Skeletal muscle cell (primary cell): ENCODE measurements at regions not wholly inside any gene's neighbourhood (a gene's known extent, or its start where the extent isn't known, plus 50 kb on each side); places are given as distances from the start of the nearest gene placed in this dataset.
"Not testable (repeated sequence)": the region's sequence is repeated elsewhere in the genome, so short reads cannot be mapped to it uniquely, and the experiment has no call there.

ENCODE experiments used
- DNase-seq: peaks from one replicate; pipeline ENCODE4 v3.0.0-alpha.2; 2010; ENCODE audit warnings: low read depth
- H3K4me3 ChIP-seq: 2 replicates; pipeline ENCODE4 v1.5.1; 2011; ENCODE audit warnings: low read depth, mild to moderate bottlenecking, control low read depth, low read length, moderate library complexity

- H3K4me3 ChIP-seq, result no peak overlapping the region
- DNase-seq, result no peak
These were observed 55.2 kb upstream of the MDM1 start for GRCh38 chr12:68387338-68387737.

GRCh38 chr12:68389305-68389704 lies 57.1 kb upstream of the MDM1 start:
- no peak for DNase-seq

GRCh38 chr12:68391937-68392336 lies 59.8 kb upstream of the MDM1 start:
- DNase-seq, result no peak
- no peak overlapping the region for H3K4me3 ChIP-seq

More at GRCh38 chr12:68389305-68389704, 57.1 kb upstream of the MDM1 start:
- no peak overlapping the region for H3K4me3 ChIP-seq

- DNase-seq, result no peak
- H3K4me3 ChIP-seq, result no peak overlapping the region
These were observed 60.2 kb upstream of the MDM1 start for GRCh38 chr12:68392376-68392775.

- H3K4me3 ChIP-seq, result no peak overlapping the region
- no peak for DNase-seq
These were observed 61.3 kb upstream of the MDM1 start for GRCh38 chr12:68393417-68393816.

GRCh38 chr12:68397566-68398158 lies 65.5 kb upstream of the MDM1 start:
- no peak overlapping the region for H3K4me3 ChIP-seq
- no peak for DNase-seq

- not testable (repeated sequence) for DNase-seq, H3K4me3 ChIP-seq
These were observed 66.5 kb upstream of the MDM1 start for GRCh38 chr12:68398689-68399088.

- H3K4me3 ChIP-seq, result no peak overlapping the region
- DNase-seq, result no peak
These were observed 68.2 kb upstream of the MDM1 start for GRCh38 chr12:68400226-68400829.

- DNase-seq, result no peak
- no peak overlapping the region for H3K4me3 ChIP-seq
These were observed 70.3 kb upstream of the MDM1 start for GRCh38 chr12:68402422-68402821.

GRCh38 chr12:68403296-68403695 lies 71.1 kb upstream of the MDM1 start:
- DNase-seq, result no peak
- H3K4me3 ChIP-seq, result no peak overlapping the region

GRCh38 chr12:68403711-68404110 lies 71.5 kb upstream of the MDM1 start:
- H3K4me3 ChIP-seq, result no peak overlapping the region
- no peak for DNase-seq

GRCh38 chr12:68405343-68405781 lies 73.2 kb upstream of the MDM1 start:
- no peak for DNase-seq
- H3K4me3 ChIP-seq, result no peak overlapping the region

GRCh38 chr12:68406134-68406576 lies 74.0 kb upstream of the MDM1 start:
- DNase-seq, result peak; percentile 80
- H3K4me3 ChIP-seq, result no peak overlapping the region

- H3K4me3 ChIP-seq, result no peak overlapping the region
- no peak for DNase-seq
These were observed 74.7 kb upstream of the MDM1 start for GRCh38 chr12:68406911-68407310.

GRCh38 chr12:68410018-68410660 lies 78.0 kb upstream of the MDM1 start:
- DNase-seq, result no peak
- H3K4me3 ChIP-seq, result no peak overlapping the region

GRCh38 chr12:68411371-68411770 lies 79.2 kb upstream of the MDM1 start:
- H3K4me3 ChIP-seq, result no peak overlapping the region
- no peak for DNase-seq

GRCh38 chr12:68414988-68415387 lies 82.8 kb upstream of the MDM1 start:
- no peak for DNase-seq
- no peak overlapping the region for H3K4me3 ChIP-seq

- H3K4me3 ChIP-seq, result no peak overlapping the region
- DNase-seq, result no peak
These were observed 84.2 kb upstream of the MDM1 start for GRCh38 chr12:68416350-68416749.

GRCh38 chr12:68416826-68417225 lies 84.7 kb upstream of the MDM1 start:
- no peak overlapping the region for H3K4me3 ChIP-seq
- no peak for DNase-seq

GRCh38 chr12:68418137-68418460 lies 85.9 kb upstream of the MDM1 start:
- no peak overlapping the region for H3K4me3 ChIP-seq
- DNase-seq, result no peak
